COLO668 (cell line): ENCODE measurements at regions not wholly inside any gene's neighbourhood (a gene's known extent, or its start where the extent isn't known, plus 50 kb on each side); places are given as distances from the start of the nearest gene placed in this dataset.

Source experiments
- DNase-seq: peaks from one replicate; lab custom pipeline; 2025; ENCODE audit not compliant: unreplicated experiment; lab: John Stamatoyannopoulos, UW

- DNase-seq: no peak
These were observed 575.5 kb downstream of the GBA3 start for GRCh38 chr4:23268072-23268771.

DNA sequence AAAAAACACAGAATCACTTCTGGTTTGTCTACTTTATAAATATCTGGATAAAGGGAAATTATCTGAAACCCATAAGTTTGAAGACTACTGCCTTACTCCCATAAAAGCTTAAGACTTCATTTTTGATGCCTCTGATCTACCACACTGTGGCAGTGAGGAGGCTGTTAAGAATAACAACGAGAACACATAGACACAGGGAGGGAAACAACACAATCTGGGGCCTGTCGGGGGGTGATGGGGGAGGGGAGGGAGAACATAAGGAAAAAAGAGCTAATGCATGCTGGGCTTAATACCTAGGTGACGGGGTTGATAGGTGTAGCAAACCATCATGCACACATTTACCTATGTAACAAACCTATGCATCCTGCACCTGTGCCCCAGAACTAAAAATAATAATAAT, 573.7 kb downstream of the GBA3 start:
- no peak for DNase-seq

DNA sequence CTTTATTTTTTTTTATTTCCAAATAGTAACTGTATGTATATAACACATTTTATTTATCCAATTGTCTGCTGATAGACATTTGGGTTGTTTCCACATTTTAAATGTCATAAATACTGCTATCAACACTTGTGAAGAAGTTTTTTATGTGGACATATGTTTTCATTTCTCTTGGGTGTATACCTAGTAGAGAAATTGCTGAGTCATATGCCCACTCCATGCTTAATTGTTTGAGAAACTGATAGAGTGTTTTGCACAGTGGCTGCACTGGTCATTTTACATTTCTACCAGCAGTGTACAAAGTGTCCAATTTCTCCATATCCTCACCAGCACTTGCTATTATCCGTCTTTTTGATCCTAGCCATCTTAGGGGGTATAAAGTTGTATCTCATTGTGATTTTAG, 567.8 kb downstream of the GBA3 start:
- no peak for DNase-seq

DNA sequence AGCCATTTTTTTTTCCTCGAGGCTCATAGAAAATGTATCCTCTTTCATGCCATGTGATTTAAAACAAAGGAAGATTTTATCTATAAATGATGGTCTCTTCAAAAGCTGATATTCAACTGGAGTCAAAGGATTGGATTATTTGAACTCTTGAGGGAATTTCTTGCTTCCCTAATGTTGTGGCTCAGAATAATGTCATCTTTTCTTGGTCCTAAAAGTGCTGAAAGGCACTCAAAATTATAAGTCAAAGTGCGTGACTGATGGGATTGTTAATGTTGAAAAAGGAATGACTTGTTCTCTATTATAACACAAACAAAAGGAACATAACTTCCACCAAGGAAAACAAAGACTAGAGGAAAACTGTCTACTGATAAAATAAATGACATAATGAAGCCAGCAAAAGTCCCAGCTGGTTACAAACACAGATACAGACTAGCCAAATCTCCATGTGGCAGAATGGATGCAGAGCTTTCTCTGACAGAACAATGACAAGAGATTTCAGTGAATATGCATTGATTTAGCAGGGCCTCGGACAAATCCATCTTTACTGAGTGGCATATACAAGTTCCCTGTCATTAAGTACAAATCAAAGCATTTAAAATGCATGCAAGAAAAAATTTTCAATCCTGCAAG, 552.6 kb downstream of the GBA3 start:
- no peak for DNase-seq

GRCh38 chr4:23242962-23243361, 550.2 kb downstream of the GBA3 start:
- DNase-seq: no peak

GRCh38 chr4:23241408-23241807, 548.7 kb downstream of the GBA3 start:
- no peak for DNase-seq

GRCh38 chr4:23238848-23239247, 546.1 kb downstream of the GBA3 start:
- DNase-seq: no peak

DNA sequence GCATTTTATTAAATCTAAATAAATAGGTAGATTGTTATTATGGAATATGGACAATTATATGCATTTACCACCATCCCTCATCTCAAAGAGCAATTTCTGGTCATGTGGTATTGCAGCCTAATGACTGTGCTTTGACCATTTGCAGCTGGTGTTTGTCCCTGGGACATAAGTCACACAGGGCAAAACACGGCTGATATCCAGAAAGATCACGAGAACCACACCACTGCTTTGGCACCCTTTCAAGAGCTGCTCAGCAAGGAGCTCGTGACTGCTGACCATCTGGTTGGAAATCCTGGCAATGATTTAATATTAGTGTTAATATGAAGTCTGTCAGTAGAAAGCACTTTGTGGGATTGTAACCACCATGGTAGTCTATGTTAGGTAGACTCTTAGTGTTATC, 545.0 kb downstream of the GBA3 start:
- no peak for DNase-seq

- no peak for DNase-seq
These were observed 543.1 kb downstream of the GBA3 start for GRCh38 chr4:23235628-23236390.

GRCh38 chr4:23234716-23235115, 542.0 kb downstream of the GBA3 start:
- no peak for DNase-seq

- no peak for DNase-seq
These were observed 541.3 kb downstream of the GBA3 start for GRCh38 chr4:23234018-23234417.

DNA sequence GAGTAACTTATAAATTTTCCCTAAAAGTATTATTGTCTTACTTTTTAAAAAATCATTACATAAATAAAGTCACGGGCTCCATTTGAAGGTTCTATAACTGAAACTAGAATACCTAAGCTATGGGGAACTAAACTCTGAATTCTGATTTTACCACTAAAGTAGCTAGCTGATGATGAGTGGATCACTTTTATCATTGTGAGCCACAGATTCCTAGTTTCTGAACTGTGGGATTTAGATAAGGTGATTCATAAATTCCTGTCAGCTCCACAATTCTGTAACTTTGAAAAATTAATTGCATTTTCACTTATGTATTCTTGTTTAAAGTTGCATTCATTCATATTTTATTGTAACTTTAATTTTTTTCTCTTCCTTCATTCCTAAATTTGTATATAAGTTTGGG, 540.9 kb downstream of the GBA3 start:
- no peak for DNase-seq

- no peak for DNase-seq
These were observed 540.2 kb downstream of the GBA3 start for GRCh38 chr4:23232987-23233386.

- no peak for DNase-seq
These were observed 532.8 kb downstream of the GBA3 start for GRCh38 chr4:23225564-23225963.

DNA sequence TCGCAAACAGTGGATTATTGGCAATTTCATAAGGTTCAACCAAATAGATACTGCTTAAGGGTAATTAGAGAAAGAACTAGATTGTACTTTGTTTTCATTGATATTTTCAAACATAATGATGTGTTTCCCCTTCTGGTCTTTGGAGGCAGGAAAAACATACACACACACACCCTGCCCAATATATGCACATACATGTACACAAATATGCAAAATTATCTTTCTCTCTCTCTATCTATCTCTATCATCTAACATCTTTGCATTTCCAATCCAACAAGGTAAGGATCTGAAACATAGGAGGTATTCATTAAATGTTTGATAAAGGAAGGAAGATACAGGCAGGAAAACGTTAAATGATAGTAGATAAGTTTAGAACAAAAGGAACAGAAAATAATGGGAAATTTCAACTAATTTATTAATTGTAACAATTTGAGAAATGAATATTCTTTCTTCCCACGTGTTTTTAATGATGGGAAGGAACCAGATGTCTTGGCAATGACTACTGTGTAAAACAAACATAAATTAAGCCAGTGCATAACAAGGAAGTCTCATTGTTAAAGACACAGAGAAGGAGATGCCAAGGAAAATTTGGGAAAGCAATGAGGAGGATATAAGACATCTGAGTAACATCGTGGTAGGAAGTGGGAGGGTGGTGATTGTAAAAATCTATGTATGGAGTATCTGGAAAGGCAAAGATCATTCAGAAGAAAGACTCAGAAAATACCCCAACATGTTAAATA, 532.1 kb downstream of the GBA3 start:
- DNase-seq: no peak

- DNase-seq: no peak
These were observed 528.2 kb downstream of the GBA3 start for GRCh38 chr4:23220911-23221310.

GRCh38 chr4:23219779-23220408, 527.2 kb downstream of the GBA3 start:
- no peak for DNase-seq

- DNase-seq: no peak
These were observed 520.5 kb downstream of the GBA3 start for GRCh38 chr4:23213198-23213597.

- no peak for DNase-seq
These were observed 519.8 kb downstream of the GBA3 start for GRCh38 chr4:23212558-23212957.

GRCh38 chr4:23207059-23207458, 514.3 kb downstream of the GBA3 start:
- DNase-seq: no peak

DNA sequence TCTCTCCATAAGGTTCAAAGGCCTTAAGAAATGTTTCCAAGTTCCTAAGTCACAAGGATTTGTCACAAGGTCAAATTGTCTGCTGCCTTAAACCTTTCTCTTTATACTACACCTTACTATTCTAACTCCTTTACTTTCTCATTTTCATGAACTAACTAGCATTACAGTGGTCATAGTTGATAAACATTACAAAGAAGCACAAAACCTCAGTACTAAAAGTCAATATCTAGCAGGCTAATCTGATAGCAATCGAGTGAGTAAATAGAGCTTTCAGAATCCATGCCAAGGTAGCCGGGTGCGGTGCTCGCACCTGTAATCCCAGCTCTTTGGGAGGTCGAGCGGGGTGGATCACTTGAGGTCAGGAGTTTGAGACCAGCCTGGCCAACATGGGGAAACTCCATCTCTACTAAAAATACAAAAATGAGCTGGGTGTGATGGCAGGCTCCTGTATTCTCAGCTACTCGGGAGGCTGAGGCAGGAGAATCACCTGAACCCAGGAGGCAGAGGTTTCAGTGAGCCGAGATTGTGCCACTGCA, 510.0 kb downstream of the GBA3 start:
- DNase-seq: no peak
